Gastrocnemius medialis (tissue), 4 donors: ENCODE measurements at regions not wholly inside any gene's neighbourhood (a gene's known extent, or its start where the extent isn't known, plus 50 kb on each side); places are given as distances from the start of the nearest gene placed in this dataset.

ENCODE experiments used
- CTCF ChIP-seq, 5 experiments: fragments of 450-650 bp in 3 of 5; fragments of 200-600 bp in 2 of 5; sonication (generic) in 2 of 5; IDR thresholded peaks in 4 of 5; conservative IDR thresholded peaks in 1 of 5; 1 replicate in 4 of 5; 2 replicates in 1 of 5; pipeline ENCODE4 v1.5.1; 2016 to 2019; ENCODE audit warnings: antibody characterized with exemption in 5 of 5, mild to moderate bottlenecking in 3 of 5, moderate library complexity in 3 of 5
- POLR2A ChIP-seq, 2 donors: fragments of 450-650 bp; IDR thresholded peaks; one replicate each; pipeline ENCODE4 v1.6.1; 2017; ENCODE audit warnings: antibody characterized with exemption in 2 of 2, mild to moderate bottlenecking in 2 of 2, moderate library complexity in 2 of 2

GRCh38 chr6:91631227-91631626, 1044.4 kb upstream of the MAP3K7 start:
- no peak for TF ChIP-seq POLR2A (IDR thresholded peaks at IDR 0.05)
- no peak for TF ChIP-seq CTCF (IDR thresholded peaks at IDR 0.05 in 4 of 5, conservative IDR thresholded peaks at IDR 0.05 in 1 of 5)
